Urothelium cell line (cell line): ENCODE measurements at regions not wholly inside any gene's neighbourhood (a gene's known extent, or its start where the extent isn't known, plus 50 kb on each side); places are given as distances from the start of the nearest gene placed in this dataset.
A peak's percentile ranks its signal among the peaks of the same experiment; 100 is the strongest.

Experiments used
- DNase-seq: peaks from one replicate; pipeline ENCODE4 v3.0.0; 2011; ENCODE audit warnings: low spot score, mixed read lengths
- FAIRE-seq: peaks from 2 replicates; lab custom pipeline; 2011; peaks lifted over from hg19 to GRCh38; lab: Jason Lieb, UNC

DNA sequence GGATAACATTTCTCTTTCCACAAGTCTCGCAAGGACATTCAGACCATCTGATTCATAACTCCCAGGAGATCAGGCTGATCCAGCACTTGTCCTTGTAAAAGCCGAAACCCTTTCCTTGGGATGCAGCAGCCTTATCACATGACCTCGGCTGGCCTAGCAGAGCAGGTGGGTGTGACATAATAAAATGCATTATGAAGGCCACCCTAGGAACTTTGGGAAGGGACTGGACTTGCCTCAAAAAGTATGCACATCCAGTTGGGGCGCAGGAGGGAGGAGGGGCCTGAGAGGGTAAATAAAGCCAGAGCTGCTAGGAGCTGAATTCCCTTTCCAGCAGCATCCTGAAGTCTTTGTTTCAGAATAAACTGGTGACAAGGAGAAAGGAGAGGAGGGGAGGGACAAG, 260.8 kb downstream of the SNX13 start:
- peak; percentile 55 for DNase-seq
- peak; percentile 48 for FAIRE-seq

DNA sequence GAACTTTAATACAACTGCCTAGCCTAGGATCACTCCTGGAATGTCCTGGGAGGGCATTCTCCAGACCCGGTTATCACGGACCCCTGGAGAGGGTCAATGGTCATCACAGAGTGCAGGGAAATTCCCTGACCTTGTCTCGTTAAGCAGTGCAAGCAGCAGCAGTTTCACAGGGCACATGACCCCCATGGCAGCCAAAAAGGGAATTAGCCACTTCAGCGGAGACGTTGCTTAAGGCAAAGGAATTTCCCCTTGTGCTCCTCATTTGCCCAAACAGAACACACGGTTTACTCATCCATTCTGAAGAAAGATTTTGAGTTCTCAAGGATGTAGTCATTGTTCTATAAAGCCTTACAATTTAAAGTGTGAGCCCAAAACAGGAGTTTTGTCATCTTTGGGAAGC, 260.3 kb downstream of the SNX13 start:
- DNase-seq (peak; percentile 48), FAIRE-seq (peak; percentile 67)

DNA sequence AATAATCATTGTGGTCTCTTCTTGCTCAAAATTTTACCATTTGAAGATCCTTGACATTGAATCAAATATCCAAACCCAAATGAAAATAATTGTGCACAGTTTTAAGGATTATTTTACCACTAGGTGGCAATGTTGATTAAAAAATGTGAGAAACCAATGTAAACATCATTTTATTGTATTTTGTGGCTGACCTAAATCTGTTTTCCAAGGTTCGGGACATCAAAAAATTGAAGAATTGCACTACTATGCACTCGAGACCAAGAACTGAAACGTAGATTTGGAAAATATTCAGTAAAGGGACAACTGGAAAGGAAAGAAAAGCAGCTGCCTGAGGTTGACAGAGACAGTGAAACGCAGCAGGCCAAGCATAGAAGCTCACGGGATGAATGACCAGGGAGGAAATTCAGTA, 259.3 kb downstream of the SNX13 start:
- DNase-seq (no peak), FAIRE-seq (no peak)

DNA sequence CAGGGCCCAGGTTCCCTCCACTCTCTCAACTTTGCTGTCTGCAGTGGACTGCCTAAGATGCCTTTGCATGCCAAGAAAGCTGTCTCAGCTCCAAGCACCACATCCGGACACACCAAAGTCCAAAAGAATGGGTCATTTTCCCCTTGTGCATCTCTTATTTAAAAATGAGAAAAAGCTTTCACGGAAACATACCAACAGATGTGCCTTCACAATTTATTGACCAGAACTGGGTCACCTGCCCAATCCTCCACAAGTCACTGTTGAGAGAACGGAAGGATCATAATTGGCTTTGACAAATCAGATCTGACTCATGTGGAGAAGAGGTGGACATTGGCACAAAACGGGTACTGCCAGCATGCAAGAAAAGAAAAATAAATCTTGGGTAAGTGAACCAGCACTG, 258.3 kb downstream of the SNX13 start:
- FAIRE-seq: no peak
- DNase-seq: no peak

DNA sequence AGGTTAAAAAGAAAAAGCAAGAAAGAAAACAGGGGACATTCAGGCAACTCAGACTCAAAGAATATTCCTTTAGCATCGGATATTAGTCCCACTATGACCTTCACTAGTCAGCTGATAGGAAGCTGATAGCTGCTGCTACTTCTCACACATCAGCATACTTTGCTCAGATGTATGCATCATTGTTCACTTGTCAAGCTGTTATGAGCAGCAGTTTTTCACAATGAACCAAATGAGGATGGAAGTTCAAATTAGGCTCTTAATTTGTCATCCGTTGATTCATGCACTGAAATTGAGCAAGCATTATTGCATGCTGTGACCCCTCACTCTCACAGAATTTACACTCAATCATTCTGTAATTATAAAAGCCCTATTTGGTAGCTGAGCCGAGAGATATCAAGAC, 257.7 kb downstream of the SNX13 start:
- DNase-seq (no peak), FAIRE-seq (no peak)

DNA sequence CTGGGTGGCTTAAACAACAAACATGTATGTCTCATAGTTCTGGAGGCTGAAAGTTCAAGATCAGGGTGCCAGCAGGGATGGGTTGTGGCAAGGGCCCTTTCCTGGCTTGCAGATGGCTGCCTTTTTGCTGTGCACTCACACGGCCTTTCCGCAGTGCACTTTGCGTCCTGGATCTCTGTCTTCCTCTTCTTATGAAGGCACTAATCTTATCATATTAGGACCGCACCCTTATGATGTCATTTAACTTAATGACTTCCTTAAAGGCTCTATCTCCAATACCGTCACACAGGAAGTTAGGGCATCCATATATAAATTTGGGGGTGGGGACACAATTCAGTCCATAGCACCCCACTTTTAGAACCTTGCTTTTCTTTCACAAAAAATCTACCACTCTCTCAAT, 255.2 kb downstream of the SNX13 start:
- FAIRE-seq (no peak), DNase-seq (no peak)

DNA sequence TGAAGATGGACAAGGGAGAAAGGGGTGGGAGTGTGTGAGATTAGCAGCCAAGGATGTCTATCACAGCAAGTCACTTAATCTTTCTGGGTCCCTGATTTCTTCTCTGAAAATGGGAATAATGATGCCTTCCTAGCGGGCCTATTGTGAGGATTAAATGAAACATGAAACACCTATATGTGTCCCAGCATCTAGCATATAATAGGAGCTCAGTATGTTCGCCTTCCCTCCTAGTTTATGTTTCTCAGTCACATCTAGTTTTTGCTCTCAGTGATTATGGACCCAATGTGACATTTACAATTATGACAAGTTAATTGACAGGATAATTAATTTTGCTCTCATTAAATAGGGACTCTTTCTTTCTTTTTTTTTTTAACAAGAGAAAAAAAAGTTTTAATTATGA, 252.9 kb downstream of the SNX13 start:
- FAIRE-seq: no peak

DNA sequence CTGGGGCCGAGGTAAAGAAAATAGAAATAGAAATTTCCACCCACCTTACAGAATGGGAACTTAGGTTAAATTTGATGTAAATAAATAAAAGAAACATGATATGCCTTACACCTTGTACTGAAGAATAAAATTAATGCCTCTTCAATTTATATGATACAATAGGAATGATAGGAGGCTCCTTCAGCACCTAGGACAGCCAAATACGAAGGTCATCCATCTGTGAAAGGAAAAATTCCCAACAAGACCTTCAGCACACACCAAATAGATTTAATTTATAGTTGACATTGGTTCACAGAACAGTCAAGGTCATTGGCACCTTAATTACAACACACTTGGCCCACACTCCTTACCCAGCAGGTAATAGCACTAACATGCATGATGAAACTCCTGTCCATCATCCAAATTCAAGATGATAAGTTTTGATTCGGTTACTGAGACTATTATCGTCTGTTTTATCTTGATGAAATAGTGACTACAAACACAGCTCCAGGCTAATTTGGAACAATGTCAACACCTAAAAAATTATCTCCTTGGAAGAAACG, 250.9 kb downstream of the SNX13 start:
- FAIRE-seq (no peak), DNase-seq (no peak)

More for the DNA sequence above, 252.9 kb downstream of the SNX13 start:
- DNase-seq: no peak

DNA sequence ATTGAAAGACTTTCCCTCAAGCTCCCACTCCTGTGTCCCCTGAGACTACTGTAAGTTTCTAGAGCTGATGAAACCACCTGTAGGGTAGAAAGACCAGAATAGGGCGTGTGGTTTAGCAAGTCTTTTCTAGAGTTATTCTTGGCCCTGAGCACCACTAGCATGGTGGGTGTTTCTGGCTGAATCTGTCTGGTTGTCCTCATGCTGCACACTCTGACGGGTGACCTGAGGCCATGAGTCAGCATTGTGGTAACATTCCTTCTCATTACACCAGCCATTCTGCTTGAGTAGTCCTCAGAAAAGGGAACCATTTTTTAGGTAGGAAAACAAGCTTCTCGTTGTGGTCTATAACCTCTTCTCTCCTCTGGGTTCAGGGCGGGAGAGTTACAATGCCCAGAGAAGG, 250.3 kb downstream of the SNX13 start:
- FAIRE-seq (no peak), DNase-seq (peak; percentile 73)

DNA sequence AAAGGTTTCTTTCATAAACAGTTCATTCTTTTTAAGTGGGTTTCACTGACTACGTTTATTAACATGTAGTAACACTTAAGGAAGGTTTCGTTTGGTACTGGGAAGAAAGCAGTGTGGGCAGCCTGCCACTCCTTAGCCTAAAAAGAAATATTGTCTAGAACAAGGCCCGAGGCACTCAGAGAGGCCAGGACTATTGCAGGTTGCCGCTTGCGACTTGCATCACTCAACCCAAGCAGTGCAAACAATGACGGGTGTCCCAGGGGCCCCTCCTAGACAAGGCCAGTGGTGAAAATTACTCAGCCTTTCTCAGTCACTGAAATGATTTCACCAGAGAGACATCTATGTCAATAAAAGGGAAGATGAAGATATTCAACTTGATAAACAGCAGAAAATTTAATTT, 243.9 kb downstream of the SNX13 start:
- FAIRE-seq: no peak
- DNase-seq: peak; percentile 81

DNA sequence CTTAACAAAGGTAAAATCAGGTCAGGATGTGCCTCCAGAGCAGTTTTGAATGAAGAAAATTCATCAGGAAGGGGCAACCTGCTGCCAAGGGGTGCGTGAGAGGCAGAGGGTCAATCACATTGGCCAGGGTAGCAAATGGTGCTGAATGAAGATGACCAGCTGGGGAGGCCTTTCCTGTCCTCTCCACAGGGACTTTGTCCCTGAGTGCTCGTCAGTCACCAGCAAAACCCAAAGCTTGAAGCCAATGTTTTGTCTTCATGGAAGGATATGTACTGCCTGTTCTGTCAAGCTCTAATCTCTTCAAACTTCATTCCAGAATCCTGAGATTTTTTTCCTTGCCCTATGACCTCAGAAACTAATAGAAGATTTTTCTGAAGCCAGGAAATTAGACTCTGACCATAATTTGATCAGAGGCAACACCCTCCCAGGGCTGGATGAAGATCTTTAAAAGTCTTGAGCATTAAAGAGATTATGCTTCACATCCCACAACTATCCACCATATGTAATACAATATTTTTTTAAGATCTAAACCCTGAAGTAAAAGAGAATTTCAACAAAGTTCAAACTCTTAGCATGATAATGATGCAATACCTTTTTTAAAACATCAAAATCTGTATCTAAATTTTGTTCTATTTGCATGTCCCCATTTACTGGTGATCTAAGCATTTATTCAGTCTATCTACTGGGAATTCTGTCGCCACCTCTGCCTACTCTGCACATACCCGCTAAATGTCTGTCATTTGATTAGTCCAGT, 243.0 kb downstream of the SNX13 start:
- no peak for FAIRE-seq

DNA sequence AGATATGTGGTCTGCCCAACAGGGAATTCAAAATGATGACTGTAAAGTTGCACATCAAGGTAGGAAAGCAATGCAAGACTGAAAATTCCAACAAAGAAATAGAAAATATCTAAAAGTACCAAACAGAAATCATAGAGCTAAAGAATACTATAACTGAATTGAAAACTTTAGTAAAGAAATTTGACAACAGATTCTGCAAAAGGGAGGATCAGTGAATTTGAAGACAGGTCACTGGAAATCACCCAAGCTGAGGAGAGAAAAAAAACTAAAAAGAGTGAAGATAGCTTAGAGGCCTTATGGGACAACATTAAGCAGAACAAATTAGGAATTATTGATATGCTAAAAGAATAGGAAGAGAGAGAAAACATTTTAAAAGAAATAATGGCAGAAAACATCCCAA, 240.6 kb downstream of the SNX13 start:
- DNase-seq: no peak
- FAIRE-seq: no peak

More for the DNA sequence above, 243.0 kb downstream of the SNX13 start:
- no peak for DNase-seq

DNA sequence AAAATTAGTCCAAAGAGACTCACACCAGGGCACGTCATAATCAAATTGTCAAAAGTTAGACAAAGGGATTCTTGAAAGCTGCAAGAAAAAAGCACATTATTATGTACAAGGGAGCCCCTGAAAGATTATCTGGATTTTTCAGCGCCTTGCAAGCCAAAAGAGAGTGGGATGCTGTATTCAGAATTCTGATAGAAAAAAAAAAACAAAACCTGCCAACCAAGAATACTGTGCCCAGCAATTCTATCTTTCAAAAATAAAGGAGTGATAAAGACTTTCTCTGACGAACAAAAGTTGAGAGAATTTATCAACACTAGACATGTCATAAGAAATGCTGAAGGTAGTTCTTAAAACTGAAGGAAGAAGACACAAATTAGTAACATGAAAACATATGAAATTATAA, 240.2 kb downstream of the SNX13 start:
- FAIRE-seq (no peak), DNase-seq (no peak)

DNA sequence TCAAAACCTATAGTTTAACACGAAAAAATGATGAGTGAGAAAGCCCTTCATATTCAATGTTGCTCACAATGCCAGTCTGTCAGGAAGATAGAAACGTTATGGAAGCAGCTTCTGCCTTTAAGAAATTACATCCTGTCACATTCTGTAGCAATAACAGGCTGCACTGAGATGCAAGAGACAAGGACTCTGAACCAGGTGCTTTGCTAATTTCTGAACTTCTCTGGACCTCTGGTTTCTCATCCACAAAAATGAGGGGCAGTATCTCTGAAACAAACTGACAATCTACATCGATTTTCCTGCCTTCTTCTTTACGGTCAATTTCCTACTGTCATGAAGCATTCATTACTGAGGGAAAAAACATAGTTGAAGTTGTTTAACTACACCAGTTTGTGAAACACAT, 234.0 kb downstream of the SNX13 start:
- FAIRE-seq: no peak
- DNase-seq: no peak

DNA sequence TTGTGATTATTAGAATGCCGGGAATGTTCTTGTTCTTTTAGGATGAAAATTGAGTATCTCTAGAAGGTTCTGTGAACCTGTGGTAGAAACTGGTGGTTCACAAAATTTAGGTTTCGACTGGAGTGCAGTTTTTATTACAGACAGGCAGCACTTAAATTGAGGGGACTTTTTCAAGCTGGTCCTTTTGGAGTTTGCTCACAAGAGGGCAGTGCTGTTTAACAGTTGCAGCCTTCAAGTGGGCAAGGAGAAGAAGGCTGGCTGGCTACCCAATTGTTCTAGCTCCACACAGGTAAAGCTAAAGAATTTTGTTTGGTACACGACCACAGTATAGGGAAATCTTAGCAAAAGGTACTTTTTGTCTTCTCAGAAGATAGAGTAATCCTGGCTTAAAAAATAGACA, 233.6 kb downstream of the SNX13 start:
- DNase-seq (peak; percentile 68), FAIRE-seq (no peak)

DNA sequence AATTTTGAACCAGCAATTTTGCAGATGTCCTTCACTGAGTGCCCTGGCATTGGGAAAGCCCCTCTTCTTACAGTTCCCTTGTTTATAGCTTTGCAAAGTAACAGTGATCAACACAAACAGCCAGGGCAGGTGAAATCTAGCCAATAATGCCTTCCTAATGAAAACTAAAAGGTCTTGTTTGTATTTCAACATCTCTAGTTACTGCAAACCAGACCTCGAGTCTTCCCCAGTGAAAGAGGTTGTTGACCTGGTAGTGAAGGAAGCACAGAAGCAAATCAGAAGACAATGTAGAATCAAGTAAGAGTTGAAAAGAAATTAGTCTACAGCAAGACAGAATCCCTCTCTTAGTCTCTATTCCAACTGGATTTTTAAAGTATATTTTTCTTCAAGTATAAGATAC, 231.2 kb downstream of the SNX13 start:
- DNase-seq (no peak), FAIRE-seq (no peak)

DNA sequence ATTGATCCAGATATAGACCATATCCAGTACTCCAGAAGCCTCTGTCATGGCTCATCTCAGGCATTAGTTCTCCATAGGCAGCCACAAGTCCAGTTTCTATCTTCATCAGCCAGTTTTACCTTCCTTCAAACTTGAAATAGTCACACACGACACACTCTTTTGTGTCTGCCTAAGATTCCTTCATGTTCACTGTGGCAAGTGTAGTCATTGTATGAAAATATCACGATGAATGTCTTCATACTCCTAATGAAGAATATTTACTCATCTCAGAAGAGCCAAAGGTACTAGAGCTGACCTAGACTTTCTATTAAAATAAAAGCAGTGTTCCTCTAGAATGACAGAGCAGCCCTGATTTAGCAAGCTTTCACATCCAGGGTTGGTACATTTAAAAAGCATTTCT, 230.7 kb downstream of the SNX13 start:
- DNase-seq: no peak
- no peak for FAIRE-seq

DNA sequence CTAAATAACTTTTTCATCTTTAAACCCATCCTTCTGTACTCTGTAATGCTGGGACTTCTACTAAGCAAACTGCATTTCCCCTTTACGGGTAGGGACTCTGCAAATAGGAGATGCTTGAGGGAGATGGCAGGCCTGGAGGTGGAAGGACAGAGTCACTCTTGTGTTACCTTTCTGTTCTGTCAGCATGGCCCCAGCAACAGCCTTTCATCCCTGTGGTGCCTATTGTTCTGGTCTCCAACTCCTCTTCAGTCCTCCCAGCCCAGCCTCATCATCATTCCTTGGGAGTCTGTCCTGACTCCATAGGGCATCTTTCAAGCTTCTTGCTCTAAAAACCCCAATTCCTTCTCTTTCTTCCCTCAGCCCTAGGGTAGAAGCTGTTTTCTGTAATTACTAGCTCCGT, 230.0 kb downstream of the SNX13 start:
- DNase-seq: no peak
- FAIRE-seq: no peak

DNA sequence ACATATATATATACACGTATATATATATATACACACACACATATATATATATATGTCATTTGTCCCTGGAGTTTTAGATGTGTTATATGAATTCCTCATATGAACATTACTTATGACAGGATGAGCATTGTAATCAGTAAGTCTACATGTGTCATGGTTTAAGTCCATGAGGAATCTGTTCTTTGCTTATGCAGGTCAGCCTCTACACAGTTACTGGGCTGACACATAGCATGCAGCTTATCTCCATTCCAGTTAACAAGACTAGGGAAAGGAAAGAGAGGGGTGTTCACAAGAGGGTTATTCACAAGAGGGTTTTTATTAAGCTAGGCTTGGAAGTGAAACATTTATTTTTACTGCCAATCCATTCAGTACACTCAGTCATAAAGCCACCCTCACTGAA, 226.7 kb downstream of the SNX13 start:
- peak; percentile 48 for FAIRE-seq
- no peak for DNase-seq

DNA sequence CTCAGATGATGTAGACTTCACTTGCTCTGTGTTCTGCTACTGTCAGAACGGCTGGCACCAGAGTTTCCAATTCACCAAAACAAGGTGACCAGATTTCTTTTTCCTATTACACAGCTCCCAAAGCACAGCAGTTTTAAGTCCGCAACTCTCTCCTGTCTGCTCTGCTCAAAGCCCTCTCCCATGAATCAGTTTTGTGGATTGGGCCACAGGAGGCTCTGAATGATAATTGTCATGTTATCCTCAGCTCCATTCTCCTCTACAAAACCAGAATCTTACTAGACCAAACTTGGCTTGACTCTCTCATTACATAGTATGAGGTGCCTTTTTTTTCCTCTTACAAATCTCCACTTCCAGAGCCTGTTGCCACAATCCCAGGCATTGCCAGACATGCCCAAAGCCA, 223.5 kb downstream of the SNX13 start:
- DNase-seq (no peak), FAIRE-seq (no peak)

DNA sequence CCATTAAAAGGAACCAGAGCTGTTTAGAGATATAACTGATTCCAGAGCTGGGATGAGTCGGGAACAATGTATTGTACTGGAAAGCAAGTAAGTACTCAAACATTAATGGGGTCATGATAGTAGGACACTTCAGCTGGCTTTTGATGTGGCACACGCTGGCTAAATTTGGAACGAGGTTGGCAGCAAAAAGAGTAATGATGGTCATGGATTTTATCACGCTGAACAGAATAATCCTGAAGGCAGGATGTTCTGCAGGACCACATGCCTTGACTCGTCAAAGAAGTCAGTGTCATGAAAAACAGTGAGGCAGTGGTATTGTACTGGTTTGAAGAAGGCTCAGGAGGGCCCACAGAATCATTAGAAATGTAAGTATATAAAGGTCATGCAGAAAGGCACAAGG, 220.3 kb downstream of the SNX13 start:
- DNase-seq (no peak), FAIRE-seq (no peak)

DNA sequence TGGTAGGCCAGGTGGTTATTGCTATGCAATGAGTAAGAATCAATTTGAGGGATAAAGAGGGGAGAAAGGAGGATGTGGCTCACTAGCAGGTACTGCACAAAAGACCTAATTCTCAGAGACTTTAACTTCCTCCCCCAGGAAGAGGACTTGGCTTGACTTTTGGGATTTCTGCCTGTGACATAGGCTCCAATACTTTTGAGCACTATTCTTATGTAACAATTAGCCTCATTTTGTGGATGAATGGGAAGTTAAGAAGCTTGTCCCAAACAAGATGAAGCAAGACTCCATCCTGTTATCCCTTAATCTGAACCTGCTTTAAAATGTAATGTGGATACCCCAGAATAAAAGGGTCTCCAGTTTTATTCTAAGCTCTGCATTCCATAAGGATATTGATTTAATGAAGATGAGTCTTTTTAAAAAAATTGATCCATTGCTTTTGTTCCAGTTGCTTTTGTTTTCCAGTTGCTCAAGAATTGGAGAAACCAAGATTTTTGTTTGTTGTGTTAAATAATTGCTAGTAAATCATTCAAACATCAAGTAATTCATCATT, 218.5 kb downstream of the SNX13 start:
- DNase-seq (no peak), FAIRE-seq (no peak)

DNA sequence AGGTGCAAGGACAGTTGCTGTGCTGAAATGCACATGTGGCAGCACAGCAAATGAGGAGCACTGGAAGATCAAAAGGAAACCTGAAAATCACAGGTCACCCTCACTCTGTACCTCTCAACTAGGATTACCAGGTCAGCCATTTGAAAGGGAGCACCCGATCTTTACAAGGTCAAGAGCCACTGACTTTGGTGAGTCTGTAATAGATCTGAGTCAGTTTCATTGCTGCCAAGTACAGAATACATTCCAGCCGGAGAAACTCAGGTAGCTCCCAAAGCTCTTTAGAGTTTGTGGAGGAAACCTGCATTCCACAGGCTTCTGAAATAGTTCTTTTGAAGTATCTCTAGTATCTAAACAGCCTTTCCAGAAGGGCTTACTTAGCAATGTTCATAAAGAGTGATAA, 217.5 kb downstream of the SNX13 start:
- DNase-seq: no peak
- no peak for FAIRE-seq
